Mammary epithelial cell (primary cell): ENCODE measurements at regions not wholly inside any gene's neighbourhood (a gene's known extent, or its start where the extent isn't known, plus 50 kb on each side); places are given as distances from the start of the nearest gene placed in this dataset.

Source experiments
- EZH2 ChIP-seq: IDR thresholded peaks from 2 replicates; pipeline ENCODE4 v1.6.1; 2012; ENCODE audit warnings: low read length, inconsistent platforms, borderline replicate concordance
- TF ChIP-seq, protein P1 (sequence below), 2 donors: IDR thresholded peaks in 1 of 2; conservative IDR thresholded peaks in 1 of 2; 2 replicates each; pipeline ENCODE4 v1.5.1; 2011 to 2012; ENCODE audit warnings: inconsistent platforms in 2 of 2, low read length in 2 of 2, mild to moderate bottlenecking in 2 of 2, control low read depth in 1 of 2, low read depth in 1 of 2; ENCODE audit not compliant: insufficient read depth in 1 of 2; ENCODE audit errors: extremely low read depth in 1 of 2

DNA sequence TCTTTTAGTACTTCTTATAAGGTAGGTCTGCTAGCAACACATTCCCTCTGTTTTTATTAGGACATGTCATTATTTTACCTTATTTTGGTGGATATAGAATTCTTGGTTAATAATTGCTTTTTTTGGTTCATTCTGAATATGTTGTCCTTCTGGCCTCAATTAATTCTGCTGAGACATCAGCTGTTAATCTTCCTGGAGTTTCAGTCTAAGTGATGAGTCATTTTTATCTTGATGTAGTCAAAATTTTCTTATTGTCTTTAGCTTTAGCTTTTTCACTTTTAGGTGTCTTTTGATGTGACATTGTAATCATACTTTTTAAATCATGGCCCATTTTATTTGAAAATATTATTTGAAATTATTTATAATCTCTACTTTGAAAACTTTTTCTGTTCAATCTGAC, 104.9 kb upstream of the PMCH start:
- TF ChIP-seq, protein P1, sequence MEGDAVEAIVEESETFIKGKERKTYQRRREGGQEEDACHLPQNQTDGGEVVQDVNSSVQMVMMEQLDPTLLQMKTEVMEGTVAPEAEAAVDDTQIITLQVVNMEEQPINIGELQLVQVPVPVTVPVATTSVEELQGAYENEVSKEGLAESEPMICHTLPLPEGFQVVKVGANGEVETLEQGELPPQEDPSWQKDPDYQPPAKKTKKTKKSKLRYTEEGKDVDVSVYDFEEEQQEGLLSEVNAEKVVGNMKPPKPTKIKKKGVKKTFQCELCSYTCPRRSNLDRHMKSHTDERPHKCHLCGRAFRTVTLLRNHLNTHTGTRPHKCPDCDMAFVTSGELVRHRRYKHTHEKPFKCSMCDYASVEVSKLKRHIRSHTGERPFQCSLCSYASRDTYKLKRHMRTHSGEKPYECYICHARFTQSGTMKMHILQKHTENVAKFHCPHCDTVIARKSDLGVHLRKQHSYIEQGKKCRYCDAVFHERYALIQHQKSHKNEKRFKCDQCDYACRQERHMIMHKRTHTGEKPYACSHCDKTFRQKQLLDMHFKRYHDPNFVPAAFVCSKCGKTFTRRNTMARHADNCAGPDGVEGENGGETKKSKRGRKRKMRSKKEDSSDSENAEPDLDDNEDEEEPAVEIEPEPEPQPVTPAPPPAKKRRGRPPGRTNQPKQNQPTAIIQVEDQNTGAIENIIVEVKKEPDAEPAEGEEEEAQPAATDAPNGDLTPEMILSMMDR (conservative IDR thresholded peaks at IDR 0.05 in 1 of 2, IDR thresholded peaks at IDR 0.05 in 1 of 2; ENCODE audit: extremely low read depth in 1 of 2, insufficient read depth in 1 of 2, low read depth in 1 of 2, low read length in 2 of 2) = no peak
- TF ChIP-seq EZH2 = no peak
